HEK293T (cell line): ENCODE measurements at regions not wholly inside any gene's neighbourhood (a gene's known extent, or its start where the extent isn't known, plus 50 kb on each side); places are given as distances from the start of the nearest gene placed in this dataset.

ENCODE experiments used
- CTCF ChIA-PET: fragments of 350-600 bp; formaldehyde crosslinking; extraction: SDS; loops from one replicate; lab custom pipeline; 2021; ENCODE audit warnings: antibody characterized with exemption, inconsistent platforms; lab: Yijun Ruan, JAX
- POLR2A ChIA-PET: fragments of 350-600 bp; formaldehyde crosslinking; extraction: SDS; loops from one replicate; lab custom pipeline; 2020; ENCODE audit warnings: antibody characterized with exemption, inconsistent platforms; lab: Yijun Ruan, JAX
- DNase-seq: peaks from one replicate; pipeline ENCODE4 v3.0.0; 2012; ENCODE audit warnings: mixed read lengths; ENCODE audit errors: extremely low spot score
- ARNT ChIP-seq: fragments of 450-650 bp; IDR thresholded peaks from 2 replicates; pipeline ENCODE4 v1.6.1; 2017; ENCODE audit warnings: mild to moderate bottlenecking
- BHLHE40 ChIP-seq: fragments of 450-650 bp; IDR thresholded peaks from 2 replicates; pipeline ENCODE4 v1.6.1; 2016; ENCODE audit warnings: mild to moderate bottlenecking, moderate library complexity, borderline replicate concordance
- CTBP1 ChIP-seq: fragments of 450-650 bp; IDR thresholded peaks from 2 replicates; pipeline ENCODE4 v1.6.1; 2016; ENCODE audit warnings: borderline replicate concordance
- ELF4 ChIP-seq: fragments of 450-650 bp; IDR thresholded peaks from 2 replicates; pipeline ENCODE4 v1.6.1; 2017; ENCODE audit warnings: antibody characterized with exemption
- FOXA1 ChIP-seq: fragments of 450-650 bp; IDR thresholded peaks from 2 replicates; pipeline ENCODE4 v1.6.1; 2016; ENCODE audit warnings: mild to moderate bottlenecking
- FOXK2 ChIP-seq: fragments of 450-650 bp; IDR thresholded peaks from 2 replicates; pipeline ENCODE4 v1.6.1; 2016; ENCODE audit warnings: mild to moderate bottlenecking
- FOXM1 ChIP-seq: fragments of 450-650 bp; IDR thresholded peaks from 2 replicates; pipeline ENCODE4 v1.6.1; 2017; ENCODE audit warnings: mild to moderate bottlenecking, borderline replicate concordance
- HDGF ChIP-seq: fragments of 450-650 bp; IDR thresholded peaks from 2 replicates; pipeline ENCODE4 v1.6.1; 2017; ENCODE audit warnings: antibody characterized with exemption, borderline replicate concordance
- L3MBTL2 ChIP-seq: fragments of 450-650 bp; conservative IDR thresholded peaks from 2 replicates; pipeline ENCODE4 v1.6.1; 2016; ENCODE audit warnings: mild to moderate bottlenecking
- LEF1 ChIP-seq: fragments of 450-650 bp; IDR thresholded peaks from 2 replicates; pipeline ENCODE4 v1.6.1; 2017; ENCODE audit warnings: mild to moderate bottlenecking, borderline replicate concordance
- NFRKB ChIP-seq: fragments of 450-650 bp; IDR thresholded peaks from 2 replicates; pipeline ENCODE4 v1.6.1; 2016; ENCODE audit warnings: mild to moderate bottlenecking, moderate library complexity
- PKNOX1 ChIP-seq: fragments of 450-650 bp; IDR thresholded peaks from 2 replicates; pipeline ENCODE4 v1.6.1; 2016
- SP1 ChIP-seq: fragments of 450-650 bp; IDR thresholded peaks from 2 replicates; pipeline ENCODE4 v1.6.1; 2017
- SUZ12 ChIP-seq: fragments of 450-650 bp; IDR thresholded peaks from 2 replicates; pipeline ENCODE4 v1.6.1; 2016; ENCODE audit warnings: mild to moderate bottlenecking
- TARDBP ChIP-seq: fragments of 450-650 bp; IDR thresholded peaks from 2 replicates; pipeline ENCODE4 v1.6.1; 2016
- ZNF384 ChIP-seq: fragments of 450-650 bp; IDR thresholded peaks from 2 replicates; pipeline ENCODE4 v1.6.1; 2016

GRCh38 chr5:125703616-125704015 is 719.6 kb upstream of the GRAMD2B start:
- POLR2A ChIA-PET: no interaction called here

DNA sequence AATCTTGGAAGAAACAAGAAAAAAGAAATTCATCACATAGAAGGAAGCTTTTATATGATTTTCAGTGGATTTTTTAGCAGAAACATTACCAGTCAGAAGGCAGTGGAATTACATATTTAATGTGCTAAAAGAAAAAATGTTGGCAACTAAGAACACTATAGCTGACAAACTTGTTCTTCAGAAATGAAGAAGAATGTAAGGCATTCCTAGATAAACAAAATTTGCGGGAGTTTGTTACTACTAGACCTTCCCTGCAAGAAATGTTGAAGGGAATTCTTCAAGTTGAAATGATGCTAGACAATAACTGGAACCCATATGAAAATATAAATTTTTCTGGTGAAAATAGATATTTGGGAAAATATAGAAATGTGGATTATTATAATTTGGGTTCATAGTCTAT is 718.3 kb upstream of the GRAMD2B start:
- POLR2A ChIA-PET: no interaction called here
- CTCF ChIA-PET: no interaction called here
- no peak for DNase-seq
- TF ChIP-seq PKNOX1 (no peak), LEF1 (no peak), NFRKB (no peak), BHLHE40 (no peak), ELF4 (no peak), TARDBP (no peak), L3MBTL2 (no peak), SUZ12 (no peak), FOXK2 (no peak), SP1 (no peak), FOXM1 (no peak), HDGF (no peak), FOXA1 (no peak), ZNF384 (no peak), CTBP1 (no peak), ARNT (no peak)

More at GRCh38 chr5:125703616-125704015, 719.6 kb upstream of the GRAMD2B start:
- TF ChIP-seq FOXA1 (no peak), FOXM1 (no peak), ELF4 (no peak), SUZ12 (no peak), CTBP1 (no peak), LEF1 (no peak), ZNF384 (no peak), HDGF (no peak), ARNT (no peak), NFRKB (no peak), BHLHE40 (no peak), SP1 (no peak), FOXK2 (no peak), PKNOX1 (no peak), L3MBTL2 (no peak), TARDBP (no peak)
- DNase-seq: no peak
- CTCF ChIA-PET: no interaction called here

DNA sequence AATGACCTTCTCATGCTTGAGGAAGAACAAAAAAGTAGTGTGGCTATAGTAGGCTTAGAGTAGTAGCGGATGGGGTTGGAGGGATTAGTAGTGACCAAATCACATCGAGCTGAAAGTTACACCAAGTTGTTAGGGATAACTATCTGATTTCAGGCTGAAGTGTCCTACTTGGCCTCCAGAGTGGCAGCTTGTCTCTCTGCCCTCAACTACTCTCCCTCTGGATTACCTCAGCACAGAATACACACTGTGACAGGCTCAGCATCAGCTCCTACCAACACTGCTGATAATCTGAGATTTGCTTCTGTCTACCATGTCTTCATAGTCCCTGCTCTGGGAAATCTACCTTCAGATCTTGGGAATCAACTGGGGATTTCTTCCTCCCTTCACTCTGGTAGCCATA is 714.6 kb upstream of the GRAMD2B start:
- TF ChIP-seq FOXA1 (no peak), TARDBP (no peak), L3MBTL2 (no peak), SP1 (no peak), LEF1 (no peak), NFRKB (no peak), FOXM1 (no peak), FOXK2 (no peak), CTBP1 (no peak), ARNT (no peak), SUZ12 (no peak), BHLHE40 (no peak), HDGF (no peak), PKNOX1 (no peak), ELF4 (no peak), ZNF384 (no peak)
- CTCF ChIA-PET: interaction anchor here (0.6 kb wide), 1 partner anchor 1173 kb away, joined by 3 read pairs; no protein-coding TSS in a partner anchor
- POLR2A ChIA-PET: interaction anchor here (1.0 kb wide), 1 partner anchor 9 kb away, joined by 3 read pairs; no protein-coding TSS in a partner anchor
- no peak for DNase-seq

DNA sequence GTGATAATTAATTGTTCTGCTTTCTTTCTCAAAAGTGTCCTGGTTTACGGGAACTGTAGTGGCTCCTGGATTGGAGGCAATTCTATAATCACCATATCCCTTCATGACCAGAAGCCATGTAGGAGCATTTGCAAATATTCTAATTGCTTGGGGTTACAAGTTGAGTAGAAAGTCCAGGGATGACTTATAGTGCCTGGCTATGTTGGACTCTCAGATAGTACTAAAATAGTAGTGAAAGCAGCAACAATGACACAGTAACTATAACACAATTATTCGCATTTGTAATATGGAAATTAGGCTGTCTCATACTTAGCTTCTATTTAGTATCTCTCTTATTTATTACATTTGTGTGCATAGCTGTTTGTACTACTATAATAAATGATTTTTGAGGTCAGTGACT is 712.5 kb upstream of the GRAMD2B start:
- TF ChIP-seq HDGF (no peak), SP1 (no peak), FOXM1 (no peak), CTBP1 (no peak), FOXK2 (no peak), BHLHE40 (no peak), PKNOX1 (no peak), LEF1 (no peak), ELF4 (no peak), ZNF384 (no peak), TARDBP (no peak), ARNT (no peak)
- no peak for DNase-seq
- ChIA-PET CTCF (interaction anchor here (0.9 kb wide), 1 partner anchor 68 kb away, joined by 3 read pairs; no protein-coding TSS in a partner anchor), POLR2A (no interaction called here)

GRCh38 chr5:125712397-125712796 is 710.8 kb upstream of the GRAMD2B start:
- ChIA-PET CTCF (interaction anchor here (0.6 to 0.7 kb wide), 2 partner anchors 76 to 788 kb away, joined by 3 to 4 read pairs; no protein-coding TSS in a partner anchor), POLR2A (no interaction called here)
- DNase-seq: no peak
- TF ChIP-seq LEF1 (no peak), HDGF (no peak), TARDBP (no peak), FOXK2 (no peak), SP1 (no peak), PKNOX1 (no peak), ELF4 (no peak), L3MBTL2 (no peak), ARNT (no peak), NFRKB (no peak), ZNF384 (no peak), SUZ12 (no peak), FOXM1 (no peak), BHLHE40 (no peak), FOXA1 (no peak), CTBP1 (no peak)
